ENCODE measurements at regions not wholly inside any gene's neighbourhood (a gene's known extent, or its start where the extent isn't known, plus 50 kb on each side); places are given as distances from the start of the nearest gene placed in this dataset.

DNA sequence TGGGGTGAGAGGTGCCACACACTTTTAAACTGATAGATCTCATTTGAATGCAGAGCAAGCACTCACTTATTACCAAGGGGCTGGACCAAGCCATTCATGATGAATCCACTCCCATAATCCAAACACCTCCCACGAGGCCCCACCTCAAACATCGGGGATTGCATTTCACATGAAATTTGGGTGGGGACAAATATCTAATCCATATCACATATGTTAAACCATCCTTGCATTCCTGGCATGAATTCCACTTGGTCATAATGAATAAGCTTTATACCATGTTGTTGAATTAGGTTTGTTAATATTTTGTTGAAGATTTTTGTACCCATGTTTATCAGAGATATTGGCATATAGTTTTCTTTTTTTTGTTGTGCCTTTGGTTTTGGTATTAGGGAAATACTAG is 1198.7 kb upstream of the ATXN8OS start:
- Histone ChIP-seq H2AFZ (ENCODE audit: low read depth, low read length) (no peak overlapping the region), H3K9me3 (replicated peaks; ENCODE audit: control insufficient read depth, insufficient read depth, low read depth, low read length) (no peaks in the 10 kb centered on the region), H3K4me3 (no peak overlapping the region), H3K9ac (ENCODE audit: insufficient read depth in 1 of 2, low read depth in 2 of 2, low read length in 2 of 2) (no peak overlapping the region), H3K27ac (ENCODE audit: extremely low read depth, low read depth, low read length) (no peak overlapping the region), H3K27me3 (ENCODE audit: control insufficient read depth in 2 of 2, insufficient read depth in 2 of 2, low read length in 2 of 2) (no peaks in the 10 kb centered on the region), H3K9me1 (ENCODE audit: control insufficient read depth, insufficient read depth, low read length) (no peaks in the 10 kb centered on the region), H3K79me2 (ENCODE audit: control insufficient read depth, insufficient read depth, low read length) (no peaks in the 10 kb centered on the region), H4K20me1 (replicated peaks; ENCODE audit: control insufficient read depth, insufficient read depth, low read length) (no peaks in the 10 kb centered on the region), H3K36me3 (ENCODE audit: control insufficient read depth, insufficient read depth, low read length) (no peaks in the 10 kb centered on the region), H3K4me1 (replicated peaks in 1 of 2; ENCODE audit: control insufficient read depth in 2 of 2, insufficient read depth in 2 of 2, low read length in 2 of 2) (no peaks in the 10 kb centered on the region), H3K4me2 (ENCODE audit: insufficient read depth, low read length) (no peak overlapping the region)
- ATAC-seq (no peak), DNase-seq (ENCODE audit: extremely low read depth in 1 of 4, low spot score in 3 of 4) (no peak), FAIRE-seq (no peak)
- TF ChIP-seq ZNF324 (CRISPR knock-in tag; IDR thresholded peaks at IDR 0.05) (peak; percentile 66; the same call in 1 of the 2 replicates), ARHGAP35 (IDR thresholded peaks at IDR 0.05; ENCODE audit: partially characterized antibody) (no peak)
- intact Hi-C loops (cut with micrococcal nuclease) (no loop called here), in situ Hi-C loops (cut with MboI) (no loop called here)
- POLR2A ChIA-PET: no interaction called here
- no TSS peak for BruUV-seq (replicated peaks)
- 0% methylated on average over 2 of the region's 2 CpGs for WGBS (ENCODE audit: insufficient coverage, low coverage, missing lambda C conversion rate)
- CTCF ChIA-PET (ENCODE audit: low intra/inter-chr PET ratio): no interaction called here

DNA sequence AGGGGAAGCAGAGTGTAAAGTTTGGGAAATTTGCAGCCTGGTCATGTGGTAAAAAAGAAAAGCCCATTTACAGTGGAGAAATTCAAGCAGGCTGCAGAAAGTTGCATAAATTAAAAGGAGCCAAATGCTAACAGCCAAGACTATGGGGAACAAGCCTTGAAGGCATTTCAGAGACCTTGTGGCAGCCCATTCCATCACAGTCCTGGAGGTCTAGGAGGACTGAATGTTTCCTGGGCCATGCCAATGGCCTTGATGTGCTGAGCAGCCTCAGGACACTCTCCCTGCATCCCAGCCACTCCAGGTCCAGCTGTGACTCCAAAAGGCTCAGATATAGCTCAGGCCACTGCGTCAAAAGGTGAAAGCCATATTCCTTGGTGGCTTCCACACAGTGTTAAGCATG is 1202.4 kb upstream of the ATXN8OS start:
- no peak for FAIRE-seq

More for the DNA sequence above, 1202.4 kb upstream of the ATXN8OS start:
- Histone ChIP-seq H2AFZ (ENCODE audit: low read depth, low read length) (no peak overlapping the region), H3K9me3 (replicated peaks; ENCODE audit: control insufficient read depth, insufficient read depth, low read depth, low read length) (no peaks in the 10 kb centered on the region), H3K9me1 (ENCODE audit: control insufficient read depth, insufficient read depth, low read length) (no peaks in the 10 kb centered on the region), H3K27me3 (ENCODE audit: control insufficient read depth in 2 of 2, insufficient read depth in 2 of 2, low read length in 2 of 2) (no peaks in the 10 kb centered on the region), H4K20me1 (replicated peaks; ENCODE audit: control insufficient read depth, insufficient read depth, low read length) (no peaks in the 10 kb centered on the region), H3K4me3 (no peak overlapping the region), H3K27ac (ENCODE audit: extremely low read depth, low read depth, low read length) (no peak overlapping the region), H3K36me3 (ENCODE audit: control insufficient read depth, insufficient read depth, low read length) (no peaks in the 10 kb centered on the region), H3K79me2 (ENCODE audit: control insufficient read depth, insufficient read depth, low read length) (no peaks in the 10 kb centered on the region), H3K4me2 (ENCODE audit: insufficient read depth, low read length) (no peak overlapping the region), H3K9ac (ENCODE audit: insufficient read depth in 1 of 2, low read depth in 2 of 2, low read length in 2 of 2) (no peak overlapping the region), H3K4me1 (replicated peaks in 1 of 2; ENCODE audit: control insufficient read depth in 2 of 2, insufficient read depth in 2 of 2, low read length in 2 of 2) (no peaks in the 10 kb centered on the region)
- no TSS peak for BruUV-seq (replicated peaks)
- CTCF ChIA-PET (ENCODE audit: low intra/inter-chr PET ratio): no interaction called here
- no peak for TF ChIP-seq ZNF766 (CRISPR knock-in tag; conservative IDR thresholded peaks at IDR 0.05)
- TF ChIP-seq ZNF282 (CRISPR knock-in tag; IDR thresholded peaks at IDR 0.05): no peak
- no peak for TF ChIP-seq SMARCA4 (IDR thresholded peaks at IDR 0.05)
- TF ChIP-seq ZNF197 (CRISPR knock-in tag; IDR thresholded peaks at IDR 0.05; ENCODE audit: low read depth): no peak
- TF ChIP-seq, protein P1, sequence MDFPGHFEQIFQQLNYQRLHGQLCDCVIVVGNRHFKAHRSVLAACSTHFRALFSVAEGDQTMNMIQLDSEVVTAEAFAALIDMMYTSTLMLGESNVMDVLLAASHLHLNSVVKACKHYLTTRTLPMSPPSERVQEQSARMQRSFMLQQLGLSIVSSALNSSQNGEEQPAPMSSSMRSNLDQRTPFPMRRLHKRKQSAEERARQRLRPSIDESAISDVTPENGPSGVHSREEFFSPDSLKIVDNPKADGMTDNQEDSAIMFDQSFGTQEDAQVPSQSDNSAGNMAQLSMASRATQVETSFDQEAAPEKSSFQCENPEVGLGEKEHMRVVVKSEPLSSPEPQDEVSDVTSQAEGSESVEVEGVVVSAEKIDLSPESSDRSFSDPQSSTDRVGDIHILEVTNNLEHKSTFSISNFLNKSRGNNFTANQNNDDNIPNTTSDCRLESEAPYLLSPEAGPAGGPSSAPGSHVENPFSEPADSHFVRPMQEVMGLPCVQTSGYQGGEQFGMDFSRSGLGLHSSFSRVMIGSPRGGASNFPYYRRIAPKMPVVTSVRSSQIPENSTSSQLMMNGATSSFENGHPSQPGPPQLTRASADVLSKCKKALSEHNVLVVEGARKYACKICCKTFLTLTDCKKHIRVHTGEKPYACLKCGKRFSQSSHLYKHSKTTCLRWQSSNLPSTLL (IDR thresholded peaks at IDR 0.05): no peak
- TF ChIP-seq PRMT5 (CRISPR knock-in tag; IDR thresholded peaks at IDR 0.05): no peak
- TF ChIP-seq, protein P2, sequence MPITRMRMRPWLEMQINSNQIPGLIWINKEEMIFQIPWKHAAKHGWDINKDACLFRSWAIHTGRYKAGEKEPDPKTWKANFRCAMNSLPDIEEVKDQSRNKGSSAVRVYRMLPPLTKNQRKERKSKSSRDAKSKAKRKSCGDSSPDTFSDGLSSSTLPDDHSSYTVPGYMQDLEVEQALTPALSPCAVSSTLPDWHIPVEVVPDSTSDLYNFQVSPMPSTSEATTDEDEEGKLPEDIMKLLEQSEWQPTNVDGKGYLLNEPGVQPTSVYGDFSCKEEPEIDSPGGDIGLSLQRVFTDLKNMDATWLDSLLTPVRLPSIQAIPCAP (CRISPR knock-in tag; IDR thresholded peaks at IDR 0.05; ENCODE audit: borderline replicate concordance): no peak
- no peak for TF ChIP-seq ZFP30 (CRISPR knock-in tag; IDR thresholded peaks at IDR 0.05; ENCODE audit: borderline replicate concordance)
- no peak for TF ChIP-seq CBFA2T3 (IDR thresholded peaks at IDR 0.05)
- TF ChIP-seq NCOA1 (IDR thresholded peaks at IDR 0.05; ENCODE audit: low read depth): no peak
- TF ChIP-seq, protein P3, sequence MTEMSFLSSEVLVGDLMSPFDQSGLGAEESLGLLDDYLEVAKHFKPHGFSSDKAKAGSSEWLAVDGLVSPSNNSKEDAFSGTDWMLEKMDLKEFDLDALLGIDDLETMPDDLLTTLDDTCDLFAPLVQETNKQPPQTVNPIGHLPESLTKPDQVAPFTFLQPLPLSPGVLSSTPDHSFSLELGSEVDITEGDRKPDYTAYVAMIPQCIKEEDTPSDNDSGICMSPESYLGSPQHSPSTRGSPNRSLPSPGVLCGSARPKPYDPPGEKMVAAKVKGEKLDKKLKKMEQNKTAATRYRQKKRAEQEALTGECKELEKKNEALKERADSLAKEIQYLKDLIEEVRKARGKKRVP (CRISPR knock-in tag; IDR thresholded peaks at IDR 0.05): no peak
- TF ChIP-seq ZFX (CRISPR knock-in tag; IDR thresholded peaks at IDR 0.05): no peak
- TF ChIP-seq SMARCE1 (IDR thresholded peaks at IDR 0.05): no peak
- TF ChIP-seq ZNF696 (CRISPR knock-in tag; conservative IDR thresholded peaks at IDR 0.05): no peak
- no peak for TF ChIP-seq ZNF324 (CRISPR knock-in tag; IDR thresholded peaks at IDR 0.05)
- intact Hi-C loops (cut with micrococcal nuclease) (no loop called here), in situ Hi-C loops (cut with MboI) (no loop called here)
- POLR2A ChIA-PET: no interaction called here
- WGBS (ENCODE audit: insufficient coverage, low coverage, missing lambda C conversion rate): 0% methylated on average over 1 of the region's 1 CpG
- no peak for DNase-seq (ENCODE audit: extremely low read depth in 1 of 4, low spot score in 3 of 4)
- ATAC-seq: no peak

All from K562 (cell line).